Suprapubic skin (tissue), 2 donors: ENCODE measurements at regions not wholly inside any gene's neighbourhood (a gene's known extent, or its start where the extent isn't known, plus 50 kb on each side); places are given as distances from the start of the nearest gene placed in this dataset.

Experiments used
- EP300 ChIP-seq: sonication (generic); formaldehyde crosslinking; IDR thresholded peaks from one replicate; pipeline ENCODE4 v1.6.1; 2017; ENCODE audit warnings: antibody characterized with exemption
- POLR2A ChIP-seq, 2 donors: fragments of 450-650 bp; IDR thresholded peaks; one replicate each; pipeline ENCODE4 v1.6.1; 2017; ENCODE audit warnings: antibody characterized with exemption in 2 of 2, mild to moderate bottlenecking in 2 of 2, moderate library complexity in 2 of 2

GRCh38 chr10:107880185-107880584 is 715.7 kb upstream of the SORCS1 start:
- no peak for TF ChIP-seq EP300
- TF ChIP-seq POLR2A (IDR thresholded peaks at IDR 0.05), result no peak
